NOMO-1 (cell line): ENCODE measurements at regions not wholly inside any gene's neighbourhood (a gene's known extent, or its start where the extent isn't known, plus 50 kb on each side); places are given as distances from the start of the nearest gene placed in this dataset.

Source experiments
- DNase-seq, 2 experiments: peaks; one replicate each; lab custom pipeline; 2025; ENCODE audit not compliant: unreplicated experiment in 2 of 2; lab: John Stamatoyannopoulos, UW

DNA sequence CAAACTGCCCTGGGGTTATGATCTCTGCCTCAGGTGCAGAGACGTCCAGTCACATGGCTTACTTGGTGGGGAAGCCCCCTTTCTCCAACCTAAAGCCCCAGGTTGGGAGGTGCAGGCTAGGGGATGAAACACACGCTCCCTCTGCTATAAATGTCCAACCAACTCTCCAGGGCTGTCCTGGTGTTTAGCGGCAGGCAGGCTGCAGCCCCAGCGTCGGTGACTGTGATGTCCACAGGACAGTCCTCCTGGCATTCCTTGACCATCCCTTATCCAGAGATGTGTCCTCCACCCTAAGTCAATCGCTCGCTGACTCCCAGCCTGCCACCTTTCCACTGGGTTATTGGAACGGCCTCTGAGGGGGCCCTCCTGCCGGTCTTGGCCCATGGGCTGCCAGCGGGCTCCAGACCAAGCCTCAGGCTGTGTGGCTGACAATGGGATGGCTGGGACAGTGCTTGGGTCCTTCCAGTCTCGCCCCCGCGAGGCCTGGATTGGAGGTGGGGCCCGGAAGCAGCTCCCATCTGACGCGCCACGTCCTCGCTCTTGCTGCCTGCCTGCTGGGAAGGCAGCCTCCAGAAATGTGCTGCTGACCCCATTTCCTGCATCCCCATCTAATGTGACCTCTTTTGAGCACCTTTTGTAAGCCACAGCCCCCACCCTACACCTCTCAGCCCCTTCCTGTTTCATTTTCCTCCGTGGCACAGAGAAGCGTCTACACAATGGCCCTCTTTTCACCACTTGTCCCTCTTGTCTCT, 60.8 kb upstream of the ADRA2C start:
- DNase-seq: no peak

DNA sequence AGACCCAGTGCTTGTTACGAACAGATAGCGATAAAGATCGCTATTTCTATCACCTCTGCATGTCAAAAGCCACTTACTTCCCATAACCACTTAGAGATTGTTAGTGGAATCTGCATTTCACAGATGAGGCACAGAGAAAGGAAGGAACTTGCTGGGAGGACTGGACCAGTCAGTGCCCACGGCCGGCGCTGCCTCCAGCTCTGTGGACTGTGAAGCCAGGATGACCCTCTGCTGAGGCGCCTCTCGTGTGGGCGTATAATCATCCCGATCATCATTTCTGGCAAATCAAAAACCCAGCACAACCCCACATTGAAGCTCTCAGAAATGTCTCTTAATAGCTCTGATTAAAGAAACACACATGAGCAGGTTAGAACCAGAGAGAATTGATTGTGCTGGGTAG, 61.5 kb upstream of the ADRA2C start:
- no peak for DNase-seq

DNA sequence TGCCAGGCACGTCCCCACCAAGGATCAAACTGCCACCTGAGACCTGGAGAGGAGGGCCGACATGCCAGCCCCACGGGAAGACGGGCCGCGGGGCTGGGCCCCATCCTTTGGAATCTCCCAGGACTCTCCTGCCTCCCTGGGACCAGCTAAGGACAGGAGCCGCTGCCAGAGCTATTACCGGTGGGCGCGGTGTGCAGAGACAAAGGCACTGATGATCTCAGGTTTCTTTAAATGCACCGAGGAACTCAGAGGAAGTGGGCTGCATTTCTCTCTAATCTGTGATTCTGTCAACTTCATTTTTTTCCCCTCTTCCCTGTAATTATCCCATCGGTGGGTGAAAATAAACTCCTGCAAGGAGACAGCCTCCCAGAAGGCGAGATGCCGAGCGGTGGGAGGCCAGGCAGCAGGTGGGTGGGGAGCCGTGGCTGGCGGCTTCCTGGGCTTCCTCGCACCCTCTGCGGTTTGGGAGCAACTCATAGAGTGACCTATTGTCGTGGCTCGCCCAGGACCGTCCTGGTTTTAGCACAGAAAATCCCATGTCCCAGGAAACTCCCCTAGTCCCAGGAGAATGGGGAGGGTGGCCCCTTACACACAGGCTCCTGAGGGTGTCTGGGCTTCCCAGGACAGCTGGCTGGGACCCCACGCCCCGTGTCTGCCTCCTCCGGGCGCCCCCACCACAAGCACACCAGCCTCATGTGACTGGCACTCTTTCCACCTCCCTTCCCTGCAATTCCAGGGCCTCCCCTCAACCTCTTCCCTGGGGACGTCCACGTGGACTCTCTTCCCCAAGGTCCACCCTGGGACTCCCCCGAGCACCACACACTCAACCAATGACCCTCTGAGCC, 62.3 kb upstream of the ADRA2C start:
- DNase-seq: no peak

DNA sequence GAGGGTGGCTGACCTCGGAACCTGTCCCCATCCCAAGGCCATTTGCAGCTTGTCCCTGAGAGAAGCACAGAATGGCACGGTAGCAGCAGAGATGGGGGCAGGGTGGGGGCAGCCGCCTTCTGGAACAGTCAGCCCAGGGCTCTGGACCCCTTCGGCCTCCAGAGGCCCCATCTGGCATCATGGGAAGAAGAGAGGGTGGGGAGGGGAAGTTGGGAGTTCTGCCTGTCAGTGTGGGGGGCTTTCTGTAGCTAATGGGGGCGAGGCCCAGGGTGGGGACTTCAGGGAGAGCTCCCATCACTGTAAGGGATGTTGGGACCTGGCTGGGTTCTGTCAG, 62.9 kb upstream of the ADRA2C start:
- no peak for DNase-seq

DNA sequence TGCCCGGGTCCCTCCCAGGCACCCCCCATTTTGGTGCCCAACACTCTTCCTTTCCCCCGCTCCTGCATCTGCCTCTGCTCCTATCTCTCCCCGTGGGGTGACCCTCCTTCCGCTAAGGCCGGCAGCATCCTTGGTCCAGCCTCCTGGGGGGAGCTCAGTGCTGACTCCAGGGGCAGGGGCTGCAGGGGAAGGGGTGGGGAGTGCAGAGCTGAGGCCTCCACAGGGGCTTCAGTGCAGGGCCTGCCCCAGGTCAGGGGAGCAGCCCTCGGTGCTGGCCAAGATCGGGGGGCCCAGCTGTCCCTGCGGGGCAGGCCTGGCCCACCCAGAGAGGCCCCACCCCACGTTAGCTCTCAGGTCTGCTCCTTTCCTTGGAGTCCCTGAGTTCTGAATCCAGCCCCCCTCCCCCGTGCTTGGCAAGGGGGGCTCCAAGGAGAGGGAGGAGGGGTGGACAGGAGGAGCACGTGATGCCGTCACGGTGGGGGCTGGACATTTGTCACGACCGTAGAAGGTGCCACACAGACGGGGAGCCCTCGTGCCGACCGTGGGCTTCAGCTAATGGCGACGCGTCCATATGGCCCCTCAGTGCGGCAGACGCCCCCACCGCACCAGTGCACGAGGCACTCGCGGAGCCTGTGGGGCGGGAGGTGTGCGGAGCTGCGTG, 63.5 kb upstream of the ADRA2C start:
- DNase-seq: no peak

DNA sequence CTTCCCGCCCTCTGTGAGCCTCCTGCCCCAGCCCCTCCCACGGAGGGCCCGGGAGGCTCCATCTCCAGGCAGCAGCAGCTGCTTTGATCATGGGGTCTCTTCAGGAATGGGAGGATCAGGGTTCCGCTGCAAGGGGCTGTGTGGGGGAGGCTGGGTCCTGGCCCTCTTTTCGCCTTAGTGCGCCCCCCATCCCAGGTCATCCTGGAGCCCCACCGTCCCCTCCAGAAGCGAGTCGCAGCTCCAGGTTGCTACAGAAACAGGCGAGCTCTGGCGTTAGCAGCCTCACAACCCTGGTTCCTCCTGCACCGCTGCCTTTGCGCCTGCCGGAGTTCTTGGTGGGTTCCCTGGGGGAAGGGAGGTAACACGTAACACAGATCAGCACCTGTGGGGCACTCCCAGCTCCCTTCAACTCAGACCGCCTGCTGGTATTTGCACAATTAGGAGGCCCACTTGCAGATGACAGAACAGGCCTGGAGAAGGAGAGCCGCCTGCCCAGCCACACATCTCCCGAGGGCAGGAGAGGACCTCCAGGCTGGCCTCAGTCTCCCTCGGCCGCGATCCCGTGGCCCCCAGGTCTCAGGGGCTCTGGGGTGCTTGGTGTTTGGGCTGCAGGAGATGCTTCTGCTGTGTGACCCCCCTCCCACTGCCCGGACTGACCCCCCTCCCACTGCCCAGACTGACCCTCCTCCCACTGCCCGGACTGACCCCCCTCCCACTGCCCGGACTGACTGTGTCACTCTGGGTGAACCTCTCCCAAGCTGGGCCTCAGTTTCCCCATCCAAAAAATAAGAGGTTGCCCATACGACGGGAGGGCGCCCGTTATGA, 64.2 kb upstream of the ADRA2C start:
- no peak for DNase-seq

DNA sequence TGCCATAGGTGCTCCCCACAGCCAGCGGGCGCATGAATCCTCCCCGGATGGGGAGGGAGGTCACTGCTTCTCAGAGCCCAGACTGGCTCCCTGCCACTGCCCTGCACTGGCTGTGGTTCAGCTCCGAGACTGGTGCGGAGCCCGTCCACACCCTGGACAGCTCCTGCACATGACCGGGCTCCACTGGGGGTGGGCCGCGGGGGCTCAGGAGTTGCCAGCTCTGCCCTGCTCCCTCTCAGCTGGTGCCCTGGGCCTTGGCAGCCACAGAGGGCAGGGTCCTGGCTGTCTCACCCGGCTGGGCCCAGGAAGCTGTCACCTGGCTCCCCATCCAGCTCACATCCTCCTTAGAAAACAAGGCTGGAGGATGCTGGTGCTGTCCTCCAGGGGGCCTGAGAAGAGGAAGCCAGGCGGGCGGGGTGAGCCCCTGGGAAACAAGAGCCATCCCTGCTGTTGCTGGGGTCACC, 64.9 kb upstream of the ADRA2C start:
- no peak for DNase-seq

DNA sequence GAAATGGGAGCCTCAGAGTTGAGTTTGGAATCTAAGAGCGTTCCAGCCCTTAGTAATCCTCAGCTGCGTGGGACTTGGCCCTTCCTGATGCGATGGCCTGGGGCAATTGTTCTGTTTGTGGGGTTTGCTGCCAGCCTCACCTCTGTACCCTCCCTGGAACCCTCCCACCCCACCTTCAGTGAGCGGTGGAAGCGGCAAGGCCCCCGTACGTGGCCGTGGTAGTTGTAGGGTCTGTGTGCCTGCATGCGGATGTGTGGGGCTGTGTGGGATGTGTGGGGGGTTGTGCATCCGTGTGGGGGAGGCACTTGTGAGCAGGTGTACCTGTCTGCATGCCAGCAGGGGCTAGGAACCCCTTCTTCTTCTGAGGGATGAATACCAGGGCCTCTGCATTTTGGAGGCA, 65.4 kb upstream of the ADRA2C start:
- no peak for DNase-seq

DNA sequence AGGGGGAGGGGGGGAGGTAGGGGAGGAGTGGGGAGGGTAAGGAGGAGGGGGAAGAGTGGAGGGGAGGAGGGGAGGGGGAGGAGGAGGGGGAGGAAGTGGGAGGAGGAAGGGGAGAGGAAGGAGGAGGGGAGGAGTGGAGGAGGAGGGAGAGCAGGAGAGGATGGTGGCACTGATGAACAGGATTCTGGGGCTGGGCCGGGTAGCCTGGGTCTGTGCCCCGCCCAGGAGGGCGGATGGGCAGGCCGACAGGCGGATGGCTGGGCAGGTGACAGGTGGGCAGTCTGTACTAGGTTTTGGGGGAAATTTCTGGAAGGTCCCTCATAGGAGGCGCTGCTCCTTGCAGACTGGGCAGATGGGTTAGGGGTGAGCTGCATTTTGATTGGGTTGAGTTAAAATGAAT, 66.0 kb upstream of the ADRA2C start:
- no peak for DNase-seq

DNA sequence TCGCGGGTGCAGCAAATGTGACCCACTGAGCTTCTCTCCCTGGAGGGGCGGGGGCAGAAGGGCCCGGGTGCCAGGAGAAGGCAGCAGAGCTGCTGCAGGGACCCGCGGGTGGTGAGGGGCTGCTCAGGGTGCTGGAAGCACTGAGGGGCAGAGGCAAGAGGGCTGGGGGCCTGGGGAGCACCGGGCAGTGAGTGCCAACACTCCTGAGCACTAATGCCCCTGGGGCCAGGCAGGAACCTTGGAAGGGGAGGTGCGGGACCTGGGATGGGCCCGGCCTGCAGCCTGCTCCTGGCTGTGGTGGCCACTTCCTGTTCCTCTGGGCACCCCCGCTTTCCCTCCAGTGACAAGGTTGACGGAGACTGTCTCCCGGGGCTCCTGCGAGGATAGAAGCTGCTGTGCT, 66.5 kb upstream of the ADRA2C start:
- no peak for DNase-seq

DNA sequence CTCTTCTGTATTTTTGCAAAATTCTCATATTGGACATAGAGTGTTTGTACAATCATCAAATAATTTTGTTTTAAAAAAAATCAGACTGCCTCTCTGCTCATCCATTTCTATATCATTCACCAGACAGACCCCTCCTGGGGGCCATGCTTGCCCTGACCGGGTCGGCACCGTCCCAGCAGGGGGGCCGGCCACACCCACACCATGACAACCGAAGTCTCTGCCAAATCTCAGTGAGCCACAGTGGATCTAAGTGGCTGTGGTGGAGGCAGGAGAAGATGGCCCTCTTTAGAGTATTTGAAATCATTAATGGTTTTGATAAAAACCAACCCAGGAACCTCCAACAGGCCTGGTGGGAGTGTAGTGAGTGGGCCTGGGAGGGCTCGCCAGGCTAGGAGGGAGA, 66.9 kb upstream of the ADRA2C start:
- DNase-seq: no peak

DNA sequence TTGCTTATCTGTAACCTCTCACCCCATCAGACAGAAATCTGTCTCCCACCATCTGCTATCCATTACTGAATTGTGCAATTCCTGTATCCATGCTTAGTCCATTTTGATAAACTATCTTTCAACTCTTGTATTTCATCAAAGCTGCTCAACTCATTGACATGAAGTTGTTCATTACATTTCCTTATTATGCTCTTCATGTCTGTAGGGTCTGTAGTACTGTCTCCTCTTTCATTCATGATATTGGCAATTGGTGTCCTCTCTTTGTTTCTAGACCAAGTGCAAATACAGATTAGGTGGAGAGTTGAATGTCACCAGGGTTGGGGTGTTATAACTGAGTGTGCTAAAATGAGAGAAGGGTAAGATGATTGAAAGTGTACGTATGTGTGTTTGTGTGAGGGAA, 69.2 kb upstream of the ADRA2C start:
- DNase-seq: no peak

DNA sequence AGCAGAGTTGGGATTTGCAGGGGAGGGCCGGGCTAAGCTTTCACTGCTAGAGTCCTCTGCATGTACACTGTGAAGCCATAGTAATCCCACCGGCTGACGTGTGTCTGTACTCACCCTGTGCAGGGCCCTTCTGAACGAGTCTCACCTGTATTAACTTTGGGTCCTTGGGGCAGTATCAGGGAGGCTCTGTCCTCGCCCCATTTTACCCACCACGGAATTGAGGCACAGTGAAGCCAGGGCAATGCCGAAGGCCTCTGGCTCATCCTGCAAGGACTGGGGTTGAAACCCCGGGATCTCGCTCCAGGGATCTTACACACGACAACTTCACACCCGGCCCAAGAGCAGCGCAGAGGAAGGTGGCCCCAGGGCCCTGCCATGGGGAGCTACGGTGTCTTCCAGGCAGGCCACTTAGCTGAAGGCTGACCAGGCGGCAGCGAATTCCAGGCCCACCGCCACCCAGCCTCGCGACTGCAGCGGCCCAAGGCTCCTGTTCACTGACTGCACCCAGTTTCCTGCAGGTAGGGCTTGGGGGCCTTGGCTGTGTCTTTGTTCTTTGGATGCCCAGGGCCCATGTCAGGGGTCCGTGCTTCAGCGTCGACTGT, 75.5 kb upstream of the ADRA2C start:
- no peak for DNase-seq

DNA sequence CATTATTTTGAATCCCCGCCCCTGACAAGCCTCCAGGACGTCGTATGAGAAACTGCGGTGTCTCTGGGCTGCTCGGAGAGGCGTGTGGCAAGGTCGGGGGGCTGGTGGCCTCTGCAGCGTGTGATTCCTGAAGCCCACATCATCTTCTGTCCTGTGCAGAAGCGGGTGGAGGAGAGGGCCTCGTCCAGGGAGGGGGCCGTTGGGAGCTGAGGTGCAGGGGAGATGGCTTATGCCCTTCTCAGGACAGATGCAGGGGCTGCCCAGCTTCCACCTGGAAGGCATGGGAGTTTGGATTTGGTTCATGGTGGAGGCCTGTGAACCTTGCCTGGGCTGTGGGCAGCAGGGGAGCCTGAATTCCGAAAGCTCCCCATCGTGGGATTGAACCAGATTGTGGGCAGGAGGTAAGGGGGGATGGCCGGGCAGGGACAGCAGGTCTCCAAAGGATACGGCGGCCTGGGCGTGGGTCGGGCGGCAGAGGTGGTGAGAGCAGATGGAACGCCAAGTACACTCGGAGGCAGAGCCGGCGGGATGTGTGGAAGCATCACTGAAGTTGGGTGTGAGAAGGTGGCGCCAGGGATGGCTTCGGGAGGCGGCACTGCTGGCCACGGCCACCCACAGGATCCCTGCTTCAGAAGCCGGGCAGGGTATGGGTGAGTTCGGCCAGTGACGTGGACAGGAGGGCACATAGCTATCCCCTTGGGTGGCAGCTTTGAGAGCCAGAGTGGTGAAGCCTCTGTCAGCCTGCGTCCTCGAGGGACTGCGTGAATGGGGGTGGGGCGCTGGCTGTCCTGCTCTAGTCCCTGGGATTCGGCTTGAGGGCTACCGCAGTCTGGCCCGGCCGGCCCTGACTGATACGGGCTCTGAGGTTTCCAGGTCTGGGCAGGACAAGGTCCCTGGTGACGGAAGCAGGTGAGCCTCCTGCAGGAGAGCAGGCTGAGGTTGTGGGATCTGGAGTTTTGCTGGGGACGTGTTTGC, 76.3 kb upstream of the ADRA2C start:
- no peak for DNase-seq

DNA sequence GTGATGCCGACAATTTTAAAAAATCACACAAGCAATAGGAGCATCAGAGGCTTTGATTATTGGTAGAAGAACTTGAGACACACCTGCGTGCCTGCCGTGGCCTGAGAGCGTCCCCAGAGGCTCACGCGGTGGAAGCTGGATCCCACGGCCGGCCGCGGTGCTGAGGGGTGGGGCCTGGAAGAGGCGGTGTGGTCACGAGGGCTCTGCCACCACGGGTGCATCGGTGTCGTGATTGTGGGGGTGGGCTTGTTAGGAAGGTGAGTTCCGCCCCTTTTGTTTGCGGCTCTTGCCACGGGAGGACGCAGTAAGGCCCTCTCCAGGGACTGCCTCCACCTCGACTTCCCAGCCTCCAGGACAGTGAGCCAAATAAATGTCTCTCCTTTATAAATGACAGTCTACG, 77.2 kb upstream of the ADRA2C start:
- DNase-seq: no peak

DNA sequence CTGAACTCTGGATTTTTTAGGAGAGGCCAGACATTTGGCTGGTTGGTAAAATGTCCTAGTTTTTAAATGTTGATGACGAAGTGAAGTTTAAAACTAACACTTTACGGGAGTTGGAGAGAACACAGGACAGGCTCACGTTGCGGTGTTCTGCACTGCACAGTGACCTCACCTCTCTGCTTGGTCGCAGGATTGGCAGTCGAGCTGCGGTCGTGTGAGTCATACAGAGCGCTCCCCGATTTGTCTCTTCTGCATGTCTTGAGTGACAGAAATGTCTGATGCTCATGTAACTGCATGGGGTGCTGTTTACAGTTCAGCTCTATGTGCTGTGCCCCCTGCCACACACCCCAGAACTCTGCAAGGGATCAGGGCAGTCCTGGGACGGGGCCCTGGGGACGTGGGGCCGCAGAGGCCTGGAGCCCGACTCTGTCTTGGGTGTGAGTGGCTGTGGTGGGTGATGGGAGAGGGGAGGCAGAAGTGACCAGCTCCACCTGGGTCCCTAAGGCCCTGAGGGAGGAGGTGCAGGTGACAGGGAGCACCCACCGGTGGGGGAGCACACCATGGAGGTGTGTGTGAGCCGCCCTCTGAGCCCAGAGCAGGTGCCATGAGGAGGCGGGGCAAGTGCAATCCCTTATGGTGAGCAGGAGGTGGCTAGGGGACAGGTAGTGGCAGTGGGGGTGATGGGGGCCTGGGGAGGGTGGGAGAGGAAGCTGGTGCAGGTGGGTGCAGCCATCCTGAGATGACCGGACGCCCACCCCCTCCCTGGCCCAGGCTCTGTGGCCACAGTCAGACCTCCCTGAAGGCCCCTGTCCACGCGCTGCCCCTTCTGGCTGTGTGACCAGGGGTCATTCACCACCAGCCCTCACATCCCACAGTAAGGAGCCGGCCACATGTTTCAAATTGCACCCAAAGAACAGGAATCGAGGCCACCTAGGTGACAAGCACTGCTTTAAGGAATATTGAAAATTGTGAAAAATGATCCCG, 77.9 kb upstream of the ADRA2C start:
- DNase-seq: no peak

DNA sequence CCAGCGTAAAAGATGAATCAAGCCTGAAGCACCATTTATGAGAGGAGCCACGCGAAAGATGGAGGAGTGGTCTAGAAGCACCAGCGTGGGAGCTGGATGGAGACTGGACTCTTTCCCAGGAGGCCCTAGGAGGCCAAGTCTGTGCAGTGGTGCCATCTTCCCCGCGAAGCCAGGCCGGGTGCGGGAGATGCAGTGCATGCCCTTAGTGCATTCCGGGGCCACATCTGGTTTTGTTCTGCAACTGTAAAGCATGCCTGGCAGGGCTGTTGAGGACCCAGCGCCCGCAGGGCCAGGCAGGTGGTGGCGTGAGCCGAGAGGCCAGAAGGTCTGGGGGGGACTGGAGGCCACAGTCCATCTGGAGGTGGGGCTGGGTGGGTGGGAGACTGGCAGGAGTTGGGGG, 78.6 kb upstream of the ADRA2C start:
- no peak for DNase-seq

DNA sequence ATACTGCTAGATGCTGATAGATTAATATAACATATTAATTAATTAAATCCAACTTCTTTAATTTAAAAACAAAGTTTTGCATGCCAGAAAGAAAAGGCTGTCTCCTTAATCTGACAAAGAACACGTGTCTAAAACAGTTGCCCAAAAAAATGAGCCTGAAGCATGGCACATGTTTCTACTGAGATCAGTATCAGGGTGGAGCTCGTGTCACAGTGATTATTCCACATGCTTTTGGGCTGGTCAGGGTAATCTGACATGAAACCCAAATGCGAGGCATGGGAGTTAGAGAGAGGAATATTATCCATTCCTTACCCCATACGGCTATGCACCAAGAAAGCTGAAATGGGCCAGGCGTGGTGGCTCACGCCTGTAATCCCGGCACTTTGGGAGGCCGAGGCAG, 79.4 kb upstream of the ADRA2C start:
- no peak for DNase-seq
